K562 (cell line): ENCODE measurements at regions not wholly inside any gene's neighbourhood (a gene's known extent, or its start where the extent isn't known, plus 50 kb on each side); places are given as distances from the start of the nearest gene placed in this dataset.

Experiments
- BDP1 ChIP-seq: IDR thresholded peaks from 3 replicates; pipeline ENCODE4 v1.6.1; 2011; ENCODE audit not compliant: insufficient read length, insufficient read depth
- BHLHE40 ChIP-seq: IDR thresholded peaks from 2 replicates; pipeline ENCODE4 v1.6.1; 2011; ENCODE audit warnings: low read length, improper control_type of control experiment
- BRF1 ChIP-seq: IDR thresholded peaks from 3 replicates; pipeline ENCODE4 v1.6.1; 2011; ENCODE audit warnings: borderline replicate concordance, mild to moderate bottlenecking; ENCODE audit not compliant: insufficient read length; ENCODE audit errors: extremely low read depth
- DPF2 ChIP-seq: fragments of 450-650 bp; IDR thresholded peaks from 2 replicates; pipeline ENCODE4 v1.6.1; 2016
- FOSL1 ChIP-seq: fragments of 200-800 bp; sonication (Bioruptor generic); conservative IDR thresholded peaks from 2 replicates; pipeline ENCODE4 v1.6.1; 2016; ENCODE audit warnings: missing genetic modification characterization, missing compliant biosample characterization
- HDAC6 ChIP-seq: IDR thresholded peaks from 2 replicates; pipeline ENCODE4 v1.6.1; 2012; ENCODE audit warnings: low read depth, mild to moderate bottlenecking, control low read depth, inconsistent platforms, low read length, moderate library complexity
- HOXB6 ChIP-seq: fragments of 250-450 bp; sonication (Bioruptor Pico); IDR thresholded peaks from 2 replicates; pipeline ENCODE4 v1.5.1; 2022; ENCODE audit warnings: mild to moderate bottlenecking, borderline replicate concordance
- HSF4 ChIP-seq: fragments of 250-450 bp; sonication (Bioruptor Pico); IDR thresholded peaks from 2 replicates; pipeline ENCODE4 v2.1.2; 2022; ENCODE audit warnings: mild to moderate bottlenecking, moderate library complexity, borderline replicate concordance
- NFIX ChIP-seq: fragments of 250-450 bp; sonication (Bioruptor Pico); IDR thresholded peaks from 2 replicates; pipeline ENCODE4 v1.4.0; 2020; ENCODE audit warnings: low read depth, mild to moderate bottlenecking, moderate library complexity
- NR3C1 ChIP-seq: sonication (generic); formaldehyde crosslinking; IDR thresholded peaks from 2 replicates; pipeline ENCODE4 v1.8.1; 2022; ENCODE audit warnings: missing genetic modification reagents
- PHB ChIP-seq: fragments of 250-450 bp; sonication (Bioruptor Pico); IDR thresholded peaks from 2 replicates; pipeline ENCODE4 v1.5.0; 2021
- PTRF ChIP-seq: fragments of 450-650 bp; IDR thresholded peaks from 2 replicates; pipeline ENCODE4 v1.6.1; 2016; ENCODE audit warnings: mild to moderate bottlenecking, missing genetic modification characterization, missing compliant biosample characterization
- RBM39 ChIP-seq: fragments of 200-400 bp; formaldehyde crosslinking; optimal IDR thresholded peaks from 2 replicates; pipeline ENCODE3; 2018; ENCODE audit warnings: low read depth, low read length
- ZNF239 ChIP-seq: fragments of 250-450 bp; sonication (Bioruptor Pico); IDR thresholded peaks from 2 replicates; pipeline ENCODE4 v1.4.0; 2020; ENCODE audit warnings: mild to moderate bottlenecking
- ZNF3 ChIP-seq: fragments of 250-450 bp; sonication (Bioruptor Pico); IDR thresholded peaks from 2 replicates; pipeline ENCODE4 v1.5.0; 2021; ENCODE audit warnings: mild to moderate bottlenecking, moderate library complexity
- ZNF695 ChIP-seq: fragments of 450-650 bp; formaldehyde crosslinking; IDR thresholded peaks from 2 replicates; pipeline ENCODE4 v1.4.0; 2020; ENCODE audit warnings: mild to moderate bottlenecking, moderate library complexity
- TF ChIP-seq, protein P1 (sequence below): fragments of 250-450 bp; sonication (Bioruptor Pico); IDR thresholded peaks from 2 replicates; pipeline ENCODE4 v1.4.0; 2020
- TF ChIP-seq, protein P2 (sequence below), 2 experiments: fragments of 450-650 bp in 1 of 2; sonication (generic) in 1 of 2; formaldehyde crosslinking in 1 of 2; IDR thresholded peaks in 1 of 2; conservative IDR thresholded peaks in 1 of 2; 2 replicates each; pipeline versions ENCODE4 v1.6.1 to v1.8.1; 2016 to 2023; ENCODE audit warnings: mild to moderate bottlenecking in 2 of 2, moderate library complexity in 2 of 2, inconsistent platforms in 1 of 2, missing genetic modification reagents in 1 of 2
- TF ChIP-seq, protein P3 (sequence below): fragments of 250-450 bp; sonication (Bioruptor Pico); IDR thresholded peaks from 2 replicates; pipeline ENCODE4 v1.5.0; 2020; ENCODE audit warnings: mild to moderate bottlenecking
- TF ChIP-seq, protein P4 (sequence below): fragments of 200-800 bp; sonication (Bioruptor generic); IDR thresholded peaks from 2 replicates; pipeline ENCODE4 v1.6.1; 2017; ENCODE audit warnings: missing genetic modification characterization, missing compliant biosample characterization
- TF ChIP-seq, protein P5 (sequence below): sonication (generic); formaldehyde crosslinking; IDR thresholded peaks from 2 replicates; pipeline ENCODE4 v1.5.0; 2020; ENCODE audit warnings: missing genetic modification reagents

DNA sequence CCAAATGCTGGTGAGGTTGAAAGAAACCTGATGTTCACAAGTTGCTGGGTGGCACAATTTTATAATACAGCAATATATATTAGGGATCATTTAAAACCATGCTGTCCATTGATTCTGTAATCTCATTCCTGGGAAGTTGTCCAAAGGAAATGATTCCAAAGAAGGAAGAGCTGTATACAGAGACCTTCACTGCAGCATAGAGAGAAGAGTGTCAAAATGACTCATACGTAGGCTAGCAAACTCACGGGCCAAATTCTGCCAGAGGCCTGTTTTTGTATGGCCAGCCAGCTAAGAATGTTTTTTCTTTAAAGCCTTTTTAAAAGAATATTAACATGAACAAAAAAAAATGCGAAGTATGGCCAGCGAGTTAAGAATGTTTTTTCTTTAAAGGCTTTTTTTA, 69.2 kb upstream of the MED13L start (continued):
- TF ChIP-seq, protein P1, sequence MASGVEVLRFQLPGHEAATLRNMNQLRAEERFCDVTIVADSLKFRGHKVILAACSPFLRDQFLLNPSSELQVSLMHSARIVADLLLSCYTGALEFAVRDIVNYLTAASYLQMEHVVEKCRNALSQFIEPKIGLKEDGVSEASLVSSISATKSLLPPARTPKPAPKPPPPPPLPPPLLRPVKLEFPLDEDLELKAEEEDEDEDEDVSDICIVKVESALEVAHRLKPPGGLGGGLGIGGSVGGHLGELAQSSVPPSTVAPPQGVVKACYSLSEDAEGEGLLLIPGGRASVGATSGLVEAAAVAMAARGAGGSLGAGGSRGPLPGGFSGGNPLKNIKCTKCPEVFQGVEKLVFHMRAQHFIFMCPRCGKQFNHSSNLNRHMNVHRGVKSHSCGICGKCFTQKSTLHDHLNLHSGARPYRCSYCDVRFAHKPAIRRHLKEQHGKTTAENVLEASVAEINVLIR (CRISPR knock-in tag), result no peak
- TF ChIP-seq FOSL1 (tag), result peak; percentile 92
- no peak for TF ChIP-seq NFIX (CRISPR knock-in tag)
- TF ChIP-seq, protein P2, sequence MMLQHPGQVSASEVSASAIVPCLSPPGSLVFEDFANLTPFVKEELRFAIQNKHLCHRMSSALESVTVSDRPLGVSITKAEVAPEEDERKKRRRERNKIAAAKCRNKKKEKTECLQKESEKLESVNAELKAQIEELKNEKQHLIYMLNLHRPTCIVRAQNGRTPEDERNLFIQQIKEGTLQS (IDR thresholded peaks at IDR 0.05), result peak; percentile 79
- TF ChIP-seq, protein P2 (CRISPR knock-in tag; conservative IDR thresholded peaks at IDR 0.05), result no peak
- no peak for TF ChIP-seq BDP1
- TF ChIP-seq PHB (CRISPR knock-in tag), result no peak
- no peak for TF ChIP-seq PTRF (tag)
- no peak for TF ChIP-seq HOXB6 (CRISPR knock-in tag)
- TF ChIP-seq, protein P3, sequence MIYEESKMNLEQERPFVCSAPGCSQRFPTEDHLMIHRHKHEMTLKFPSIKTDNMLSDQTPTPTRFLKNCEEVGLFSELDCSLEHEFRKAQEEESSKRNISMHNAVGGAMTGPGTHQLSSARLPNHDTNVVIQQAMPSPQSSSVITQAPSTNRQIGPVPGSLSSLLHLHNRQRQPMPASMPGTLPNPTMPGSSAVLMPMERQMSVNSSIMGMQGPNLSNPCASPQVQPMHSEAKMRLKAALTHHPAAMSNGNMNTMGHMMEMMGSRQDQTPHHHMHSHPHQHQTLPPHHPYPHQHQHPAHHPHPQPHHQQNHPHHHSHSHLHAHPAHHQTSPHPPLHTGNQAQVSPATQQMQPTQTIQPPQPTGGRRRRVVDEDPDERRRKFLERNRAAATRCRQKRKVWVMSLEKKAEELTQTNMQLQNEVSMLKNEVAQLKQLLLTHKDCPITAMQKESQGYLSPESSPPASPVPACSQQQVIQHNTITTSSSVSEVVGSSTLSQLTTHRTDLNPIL (CRISPR knock-in tag), result no peak
- no peak for TF ChIP-seq NR3C1 (CRISPR knock-in tag)
- TF ChIP-seq ZNF3, result no peak
- TF ChIP-seq, protein P4, sequence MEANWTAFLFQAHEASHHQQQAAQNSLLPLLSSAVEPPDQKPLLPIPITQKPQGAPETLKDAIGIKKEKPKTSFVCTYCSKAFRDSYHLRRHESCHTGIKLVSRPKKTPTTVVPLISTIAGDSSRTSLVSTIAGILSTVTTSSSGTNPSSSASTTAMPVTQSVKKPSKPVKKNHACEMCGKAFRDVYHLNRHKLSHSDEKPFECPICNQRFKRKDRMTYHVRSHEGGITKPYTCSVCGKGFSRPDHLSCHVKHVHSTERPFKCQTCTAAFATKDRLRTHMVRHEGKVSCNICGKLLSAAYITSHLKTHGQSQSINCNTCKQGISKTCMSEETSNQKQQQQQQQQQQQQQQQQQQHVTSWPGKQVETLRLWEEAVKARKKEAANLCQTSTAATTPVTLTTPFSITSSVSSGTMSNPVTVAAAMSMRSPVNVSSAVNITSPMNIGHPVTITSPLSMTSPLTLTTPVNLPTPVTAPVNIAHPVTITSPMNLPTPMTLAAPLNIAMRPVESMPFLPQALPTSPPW (CRISPR knock-in tag), result no peak
- no peak for TF ChIP-seq ZNF695 (CRISPR knock-in tag)
- TF ChIP-seq BHLHE40, result peak; percentile 43; the same call in 1 of the 2 replicates
- no peak for TF ChIP-seq DPF2
- TF ChIP-seq ZNF239 (CRISPR knock-in tag), result no peak
- no peak for TF ChIP-seq HSF4 (CRISPR knock-in tag)
- no peak for TF ChIP-seq HDAC6
- TF ChIP-seq, protein P5, sequence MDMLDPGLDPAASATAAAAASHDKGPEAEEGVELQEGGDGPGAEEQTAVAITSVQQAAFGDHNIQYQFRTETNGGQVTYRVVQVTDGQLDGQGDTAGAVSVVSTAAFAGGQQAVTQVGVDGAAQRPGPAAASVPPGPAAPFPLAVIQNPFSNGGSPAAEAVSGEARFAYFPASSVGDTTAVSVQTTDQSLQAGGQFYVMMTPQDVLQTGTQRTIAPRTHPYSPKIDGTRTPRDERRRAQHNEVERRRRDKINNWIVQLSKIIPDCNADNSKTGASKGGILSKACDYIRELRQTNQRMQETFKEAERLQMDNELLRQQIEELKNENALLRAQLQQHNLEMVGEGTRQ, result no peak
- TF ChIP-seq RBM39, result no peak
- TF ChIP-seq BRF1, result no peak
- TF ChIP-seq, all 486 proteins: peak for 8
